Thyroid gland (tissue), 4 donors: ENCODE measurements at regions not wholly inside any gene's neighbourhood (a gene's known extent, or its start where the extent isn't known, plus 50 kb on each side); places are given as distances from the start of the nearest gene placed in this dataset.

Experiments used
- DNase-seq, 2 donors: peaks; one replicate each; pipeline ENCODE4 v3.0.0-alpha.2; 2019
- H3K27ac ChIP-seq, 3 donors: fragments of 200-600 bp; sonication (generic); 1 replicate in 2 of 3; 2 replicates in 1 of 3; pipeline ENCODE4 v1.5.1; 2016 to 2019; ENCODE audit warnings: mild to moderate bottlenecking in 1 of 3, moderate library complexity in 1 of 3
- H3K27me3 ChIP-seq: fragments of 200-600 bp; sonication (generic); one replicate; pipeline ENCODE4 v1.5.1; 2019
- H3K36me3 ChIP-seq, 2 donors: fragments of 200-600 bp; sonication (generic); one replicate each; pipeline ENCODE4 v1.5.1; 2016 to 2019
- H3K4me1 ChIP-seq, 2 donors: fragments of 200-600 bp; sonication (generic); one replicate each; pipeline ENCODE4 v1.5.1; 2017 to 2019
- H3K4me3 ChIP-seq, 3 donors: fragments of 200-600 bp; sonication (generic); replicated peaks in 1 of 3; 1 replicate in 2 of 3; 2 replicates in 1 of 3; pipeline ENCODE4 v1.5.1; 2016; ENCODE audit warnings: mild to moderate bottlenecking in 1 of 3
- H3K9me3 ChIP-seq: fragments of 200-600 bp; sonication (generic); one replicate; pipeline ENCODE4 v1.5.1; 2017
- CTCF ChIP-seq, 6 experiments: fragments of 200-600 bp in 3 of 6; fragments of 450-650 bp in 3 of 6; sonication (generic) in 3 of 6; IDR thresholded peaks; one replicate each; pipeline ENCODE4 v1.5.1; 2016 to 2019; ENCODE audit warnings: antibody characterized with exemption in 6 of 6, mild to moderate bottlenecking in 2 of 6, inconsistent platforms in 1 of 6, moderate library complexity in 1 of 6
- POLR2A ChIP-seq, 2 donors: fragments of 450-650 bp; IDR thresholded peaks; one replicate each; pipeline ENCODE4 v1.6.1; 2017; ENCODE audit warnings: antibody characterized with exemption in 2 of 2, mild to moderate bottlenecking in 2 of 2, moderate library complexity in 1 of 2
- WGBS, 2 donors: methylation state at CpG; one replicate each; pipeline ENCODE4 v1.1.5; 2017; 5-methylcytosine and 5-hydroxymethylcytosine counted together
- intact Hi-C: fragments of 100-400 bp; cut with DNase I; formaldehyde crosslinking; loops from one replicate; pipeline ENCODE4 v1.15.1; 2023

GRCh38 chr13:86892330-86892729 is 778.8 kb upstream of the SLITRK5 start:
- no peaks in the 10 kb centered on the region for H3K4me1 ChIP-seq
- no peaks in the 10 kb centered on the region for H3K9me3 ChIP-seq
- intact Hi-C loops: no loop called here
- H3K27me3 ChIP-seq: no peaks in the 10 kb centered on the region
- H3K36me3 ChIP-seq: no peaks in the 10 kb centered on the region
- TF ChIP-seq POLR2A (IDR thresholded peaks at IDR 0.05) (no peak), CTCF (IDR thresholded peaks at IDR 0.05) (no peak)
- H3K4me3 ChIP-seq: no peak overlapping the region
- H3K27ac ChIP-seq: no peak overlapping the region
- WGBS, 2 donors: 84 to 90% methylated on average over 3 of the region's 3 CpGs
- DNase-seq: no peak

DNA sequence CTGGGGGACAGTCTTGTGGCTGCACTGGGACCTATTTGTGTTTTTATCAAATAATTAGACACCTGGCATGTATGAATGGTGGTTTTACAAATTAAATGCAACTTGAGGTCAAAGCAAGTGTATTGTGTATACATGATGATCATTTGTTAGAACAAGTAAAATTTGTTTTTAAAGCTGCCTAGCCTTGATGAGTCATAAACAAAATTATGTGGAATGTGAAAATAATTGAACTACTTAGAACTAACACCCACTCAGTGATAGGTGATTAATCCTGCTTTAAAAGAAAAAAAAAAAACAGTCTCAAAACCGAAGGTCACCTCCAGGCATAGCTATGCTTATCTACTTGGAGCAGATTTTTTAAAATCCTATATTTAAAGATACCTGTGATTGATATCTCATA is 770.3 kb upstream of the SLITRK5 start:
- intact Hi-C loops: no loop called here
- DNase-seq: no peak
- TF ChIP-seq CTCF (IDR thresholded peaks at IDR 0.05) (no peak), POLR2A (IDR thresholded peaks at IDR 0.05) (no peak)
- no peaks in the 10 kb centered on the region for H3K9me3 ChIP-seq
- WGBS, 2 donors: 56 to 72% methylated on average over 1 of the region's 1 CpG
- H3K4me1 ChIP-seq: no peaks in the 10 kb centered on the region
- H3K27ac ChIP-seq: no peak overlapping the region
- H3K36me3 ChIP-seq: no peaks in the 10 kb centered on the region
- H3K4me3 ChIP-seq: no peak overlapping the region
- no peaks in the 10 kb centered on the region for H3K27me3 ChIP-seq

DNA sequence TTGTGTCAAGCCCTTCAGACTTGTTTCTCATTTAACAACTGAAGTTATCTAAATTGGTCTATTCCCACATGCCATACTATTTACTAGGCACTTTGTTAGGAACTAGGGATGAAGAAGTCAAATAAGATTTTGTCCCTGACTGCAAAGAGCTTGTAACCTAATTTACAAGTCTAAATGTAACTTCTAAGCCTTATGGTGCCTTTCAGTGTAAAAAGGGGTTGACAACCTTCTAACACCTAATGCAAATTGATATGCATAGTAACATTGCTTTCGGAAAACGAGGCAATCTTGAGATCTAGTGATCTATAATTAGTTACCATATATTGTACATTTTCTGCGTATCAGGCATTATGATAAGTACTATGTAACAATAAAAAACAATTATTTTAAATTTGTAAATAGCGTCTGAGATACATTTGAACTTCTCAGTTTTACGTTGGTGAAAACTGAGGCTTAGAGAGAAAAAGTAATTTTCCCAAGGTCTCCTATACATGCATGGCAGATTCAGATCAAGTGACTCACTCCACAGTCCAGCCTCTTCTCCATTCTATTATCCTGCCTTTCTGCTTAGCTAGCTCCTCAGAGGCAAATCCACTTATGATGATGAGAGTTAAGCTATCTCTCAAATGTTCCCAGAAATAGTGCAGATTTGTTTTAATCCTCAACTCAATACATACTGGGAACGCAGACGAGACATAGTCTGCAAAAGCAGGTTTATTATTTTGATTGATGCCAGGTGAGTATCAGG is 764.9 kb upstream of the SLITRK5 start:
- WGBS, 2 donors: 73 to 83% methylated on average over 7 of the region's 7 CpGs
- H3K4me3 ChIP-seq: no peak overlapping the region

GRCh38 chr13:86907156-86907555 is 764.0 kb upstream of the SLITRK5 start:
- intact Hi-C loops: no loop called here
- Histone ChIP-seq H3K4me1 (no peaks in the 10 kb centered on the region), H3K27ac (no peak overlapping the region), H3K9me3 (no peaks in the 10 kb centered on the region), H3K4me3 (no peak overlapping the region), H3K36me3 (no peaks in the 10 kb centered on the region), H3K27me3 (no peaks in the 10 kb centered on the region)
- 25 to 27% methylated on average over 2 of the region's 2 CpGs for WGBS, 2 donors
- no peak for DNase-seq
- TF ChIP-seq CTCF (IDR thresholded peaks at IDR 0.05) (no peak), POLR2A (IDR thresholded peaks at IDR 0.05) (no peak)

More for the DNA sequence above, 764.9 kb upstream of the SLITRK5 start:
- Histone ChIP-seq H3K36me3 (no peaks in the 10 kb centered on the region), H3K9me3 (no peaks in the 10 kb centered on the region), H3K4me1 (no peaks in the 10 kb centered on the region), H3K27me3 (no peaks in the 10 kb centered on the region), H3K27ac (no peak overlapping the region)
- no peak for DNase-seq
- intact Hi-C loops: no loop called here
- TF ChIP-seq CTCF (IDR thresholded peaks at IDR 0.05): no peak
- TF ChIP-seq POLR2A (IDR thresholded peaks at IDR 0.05): no peak

- TF ChIP-seq CTCF (IDR thresholded peaks at IDR 0.05) (no peak), POLR2A (IDR thresholded peaks at IDR 0.05) (no peak)
- Histone ChIP-seq H3K4me3 (no peak overlapping the region), H3K27ac (no peak overlapping the region), H3K9me3 (no peaks in the 10 kb centered on the region), H3K36me3 (no peaks in the 10 kb centered on the region), H3K27me3 (no peaks in the 10 kb centered on the region), H3K4me1 (no peaks in the 10 kb centered on the region)
- DNase-seq: no peak
- intact Hi-C loops: no loop called here
- 77 to 85% methylated on average over 6 of the region's 6 CpGs for WGBS, 2 donors
Observed at GRCh38 chr13:86909318-86909717, 761.9 kb upstream of the SLITRK5 start.
